ENCODE measurements at regions not wholly inside any gene's neighbourhood (a gene's known extent, or its start where the extent isn't known, plus 50 kb on each side); places are given as distances from the start of the nearest gene placed in this dataset.

GRCh38 chr2:57759131-57759530, 287.5 kb upstream of the VRK2 start:
- Histone ChIP-seq H3K4me1 (ENCODE audit: low read length) (no peaks in the 10 kb centered on the region), H3K9me3 (replicated peaks; ENCODE audit: insufficient read depth, low read length) (no peaks in the 10 kb centered on the region), H3K27ac (ENCODE audit: low read length) (no peak overlapping the region), H3K9me2 (replicated peaks; ENCODE audit: insufficient read depth, low read length) (no peaks in the 10 kb centered on the region), H3K4me3 (ENCODE audit: low read length) (no peak overlapping the region), H3K36me3 (replicated peaks; ENCODE audit: insufficient read depth, low read length) (no peaks in the 10 kb centered on the region), H3K9ac (ENCODE audit: low read length) (no peak overlapping the region), H3K27me3 (replicated peaks; ENCODE audit: insufficient read depth, low read length) (no peaks in the 10 kb centered on the region), H3F3A (ENCODE audit: insufficient read depth, low read length) (no peaks in the 10 kb centered on the region), H3K4me2 (ENCODE audit: low read depth, low read length) (peak overlapping the region; percentile 86; the same call in 1 of the 2 replicates), H3K79me2 (ENCODE audit: low read length) (no peaks in the 10 kb centered on the region), H2AFZ (ENCODE audit: low read length) (no peak overlapping the region), H4K20me1 (ENCODE audit: insufficient read depth, low read length) (no peaks in the 10 kb centered on the region)
- no peak for DNase-seq
- no peak for TF ChIP-seq CTCF (IDR thresholded peaks at IDR 0.05; ENCODE audit: low read length)
- TF ChIP-seq EZH2phosphoT487 (IDR thresholded peaks at IDR 0.05; ENCODE audit: low read length): no peak
- no peak for TF ChIP-seq EZH2 (optimal IDR thresholded peaks at IDR 0.05; ENCODE audit: low read depth, low read length)

GRCh38 chr2:57759822-57760300, 286.7 kb upstream of the VRK2 start:
- Histone ChIP-seq H3K27ac (ENCODE audit: low read length) (no peak overlapping the region), H3K27me3 (replicated peaks; ENCODE audit: insufficient read depth, low read length) (no peaks in the 10 kb centered on the region), H3K4me2 (ENCODE audit: low read depth, low read length) (peak overlapping the region; percentile 86), H2AFZ (ENCODE audit: low read length) (peak overlapping the region; percentile 90), H3K9ac (ENCODE audit: low read length) (peak overlapping the region; percentile 46; the same call in 1 of the 2 replicates), H3K9me2 (replicated peaks; ENCODE audit: insufficient read depth, low read length) (no peaks in the 10 kb centered on the region), H4K20me1 (ENCODE audit: insufficient read depth, low read length) (no peaks in the 10 kb centered on the region), H3K79me2 (ENCODE audit: low read length) (no peaks in the 10 kb centered on the region), H3F3A (ENCODE audit: insufficient read depth, low read length) (no peaks in the 10 kb centered on the region), H3K4me3 (ENCODE audit: low read length) (peak overlapping the region; percentile 53), H3K9me3 (replicated peaks; ENCODE audit: insufficient read depth, low read length) (no peaks in the 10 kb centered on the region), H3K4me1 (ENCODE audit: low read length) (no peaks in the 10 kb centered on the region), H3K36me3 (replicated peaks; ENCODE audit: insufficient read depth, low read length) (no peaks in the 10 kb centered on the region)
- DNase-seq: peak; percentile 71
- TF ChIP-seq CTCF (IDR thresholded peaks at IDR 0.05; ENCODE audit: low read length) (peak; percentile 86), EZH2phosphoT487 (IDR thresholded peaks at IDR 0.05; ENCODE audit: low read length) (no peak)

GRCh38 chr2:57760381-57760801, 286.2 kb upstream of the VRK2 start:
- no peaks in the 10 kb centered on the region for H3K9me3 ChIP-seq (replicated peaks; ENCODE audit: insufficient read depth, low read length)
- peak overlapping the region; percentile 53 for H3K4me3 ChIP-seq (ENCODE audit: low read length)
- no peaks in the 10 kb centered on the region for H3F3A ChIP-seq (ENCODE audit: insufficient read depth, low read length)
- H3K9me2 ChIP-seq (replicated peaks; ENCODE audit: insufficient read depth, low read length): no peaks in the 10 kb centered on the region
- H3K36me3 ChIP-seq (replicated peaks; ENCODE audit: insufficient read depth, low read length): no peaks in the 10 kb centered on the region
- DNase-seq: no peak
- H3K9ac ChIP-seq (ENCODE audit: low read length): peak overlapping the region; percentile 46; the same call in 1 of the 2 replicates
- H3K4me2 ChIP-seq (ENCODE audit: low read depth, low read length): peak overlapping the region; percentile 86
- H3K27me3 ChIP-seq (replicated peaks; ENCODE audit: insufficient read depth, low read length): no peaks in the 10 kb centered on the region
- no peak overlapping the region for H3K27ac ChIP-seq (ENCODE audit: low read length)
- no peaks in the 10 kb centered on the region for H3K4me1 ChIP-seq (ENCODE audit: low read length)
- TF ChIP-seq EZH2 (optimal IDR thresholded peaks at IDR 0.05; ENCODE audit: low read depth, low read length) (no peak), CTCF (IDR thresholded peaks at IDR 0.05; ENCODE audit: low read length) (no peak), EZH2phosphoT487 (IDR thresholded peaks at IDR 0.05; ENCODE audit: low read length) (no peak)
- H4K20me1 ChIP-seq (ENCODE audit: insufficient read depth, low read length): no peaks in the 10 kb centered on the region
- H2AFZ ChIP-seq (ENCODE audit: low read length): peak overlapping the region; percentile 90
- H3K79me2 ChIP-seq (ENCODE audit: low read length): no peaks in the 10 kb centered on the region
